HG03095 (cell line): ENCODE measurements at regions not wholly inside any gene's neighbourhood (a gene's known extent, or its start where the extent isn't known, plus 50 kb on each side); places are given as distances from the start of the nearest gene placed in this dataset.

Experiments
- ATAC-seq: cut with Tn5 transposase; IDR thresholded peaks from one replicate; pipeline ENCODE4 v1.9.1; 2021; ENCODE audit warnings: moderate library complexity; ENCODE audit not compliant: unreplicated experiment

DNA sequence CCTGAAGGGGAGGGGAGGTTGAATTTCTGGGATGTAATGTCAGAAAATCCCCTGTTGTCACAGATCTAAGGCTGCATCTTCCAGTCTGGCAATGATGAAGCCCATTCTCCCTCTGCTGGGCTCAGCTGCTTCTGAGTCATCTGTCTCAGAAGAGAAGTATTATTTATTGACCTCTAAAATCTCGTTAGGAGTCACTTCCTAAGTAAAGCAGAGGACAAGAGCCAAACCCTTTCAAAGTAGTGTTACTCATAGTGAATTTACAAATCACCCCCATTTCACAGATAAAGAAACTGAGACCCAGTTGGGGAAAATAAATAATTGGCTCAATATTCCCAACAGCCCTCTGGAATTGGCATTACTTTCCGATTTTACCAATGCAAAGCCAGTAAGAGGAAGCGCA is 167.3 kb upstream of the SKOR2 start:
- no peak for ATAC-seq

DNA sequence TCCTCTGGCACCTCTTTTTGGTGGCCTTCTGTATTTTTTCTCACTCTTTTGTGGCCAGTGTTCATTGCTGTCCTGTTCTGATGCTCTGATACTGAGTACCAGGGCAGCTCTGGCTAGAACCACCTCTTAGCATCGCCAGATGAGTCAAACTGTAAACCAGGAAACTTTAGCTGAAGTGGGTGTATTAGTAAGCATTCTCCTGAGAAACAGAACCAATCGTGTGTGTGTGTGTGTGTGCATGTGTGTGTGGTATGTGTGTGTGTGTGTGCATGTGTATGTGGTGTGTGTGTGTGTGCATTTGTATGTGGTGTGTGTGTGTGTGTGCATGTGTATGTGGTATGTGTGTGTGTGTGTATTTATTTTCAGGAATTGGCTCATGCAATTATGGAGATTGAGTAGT is 166.3 kb upstream of the SKOR2 start:
- ATAC-seq, result no peak

DNA sequence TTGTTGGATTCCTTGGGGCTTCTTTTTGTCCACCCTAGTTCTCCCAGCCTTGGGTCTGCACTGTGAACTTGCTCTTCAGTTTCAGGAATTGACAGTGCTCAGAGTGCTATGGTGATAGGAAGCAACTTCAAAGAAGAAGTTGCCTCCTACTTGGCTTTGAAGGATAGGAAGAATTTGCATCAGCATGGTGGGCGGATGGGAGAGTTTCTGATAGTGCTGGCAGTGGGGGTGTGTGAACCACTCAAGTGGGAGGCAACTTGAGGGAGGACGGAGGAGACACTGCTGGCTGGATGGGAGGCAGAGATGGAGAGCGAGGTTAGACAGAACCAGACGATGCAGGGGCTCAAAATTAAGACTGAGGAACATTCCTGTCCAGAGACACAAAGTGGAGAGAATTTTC is 164.4 kb upstream of the SKOR2 start:
- no peak for ATAC-seq

DNA sequence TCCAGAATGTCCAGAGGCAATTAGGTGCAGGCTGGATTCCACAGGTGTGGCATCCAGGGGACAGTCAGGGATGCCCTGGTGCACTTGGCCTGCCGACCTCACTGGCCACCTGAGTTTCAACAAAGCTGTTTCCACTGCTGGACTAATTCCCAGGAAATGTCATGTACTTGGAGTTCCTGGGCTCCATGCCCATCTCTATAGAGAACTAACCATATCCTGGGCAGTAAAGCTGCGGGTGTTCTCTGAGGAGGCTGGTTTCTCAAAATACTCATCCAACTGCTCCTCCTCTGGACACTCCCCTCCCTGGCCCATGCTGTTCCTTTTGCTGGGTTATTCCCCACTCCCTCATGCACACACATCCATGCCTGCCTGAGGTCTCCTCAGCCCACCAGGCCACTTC is 161.9 kb upstream of the SKOR2 start:
- no peak for ATAC-seq

DNA sequence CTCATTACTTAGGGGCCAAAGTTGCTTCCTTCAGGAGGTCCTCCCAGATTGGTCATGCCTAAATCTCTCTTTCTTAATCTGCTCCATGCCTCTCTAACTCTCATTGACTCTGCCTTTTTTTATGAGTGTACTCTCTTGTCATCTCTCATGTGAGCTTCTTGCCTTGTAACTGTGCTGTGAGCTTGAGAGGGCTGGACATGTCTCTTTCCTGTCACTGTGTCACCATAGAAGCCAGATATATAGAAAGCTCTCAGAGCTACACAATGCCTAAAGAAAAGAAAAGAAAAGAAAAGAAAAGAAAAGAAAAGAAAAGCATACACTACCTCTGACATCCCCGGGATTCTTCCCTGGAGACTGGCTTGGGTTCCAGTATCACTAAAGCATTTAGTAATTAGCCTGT is 161.5 kb upstream of the SKOR2 start:
- ATAC-seq, result no peak

DNA sequence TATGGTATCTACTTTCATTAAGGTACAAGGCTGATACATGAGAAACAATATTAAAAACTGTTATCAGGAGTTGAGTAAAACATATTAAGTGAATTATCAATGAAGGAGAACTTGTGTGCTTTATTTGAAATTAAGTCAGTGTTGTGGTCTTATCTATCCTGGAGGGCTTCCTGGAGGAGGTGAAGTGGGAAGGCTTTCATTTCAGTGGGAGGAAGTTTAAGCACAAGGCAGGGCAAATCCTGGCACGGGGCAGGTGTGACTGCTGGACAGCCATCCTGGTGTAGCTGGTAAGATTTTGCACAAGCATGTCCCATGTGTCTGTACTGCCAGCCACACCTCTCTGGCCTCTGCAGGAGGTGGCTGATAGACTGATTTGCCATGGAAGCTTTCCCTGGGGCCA is 159.7 kb upstream of the SKOR2 start:
- ATAC-seq, result no peak

DNA sequence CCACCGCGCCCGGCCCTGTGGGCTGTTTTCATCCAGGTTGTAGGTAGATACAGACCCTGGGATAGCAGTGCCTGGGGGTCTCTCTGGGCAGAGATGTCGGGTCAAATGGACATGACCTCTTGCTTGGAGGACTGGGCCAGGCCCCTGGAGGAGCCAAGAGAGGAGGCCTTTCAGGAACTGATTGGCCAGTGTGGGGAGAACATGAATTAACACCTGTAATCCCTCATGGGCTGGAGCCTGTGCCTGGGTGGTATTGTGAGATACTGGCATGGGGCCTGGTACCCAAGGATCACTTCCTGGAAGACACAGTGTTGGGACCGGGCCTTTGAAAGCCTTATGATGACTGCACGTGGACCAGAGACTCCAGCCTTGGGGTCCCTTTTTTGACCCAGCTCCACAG is 158.7 kb upstream of the SKOR2 start:
- ATAC-seq, result no peak

DNA sequence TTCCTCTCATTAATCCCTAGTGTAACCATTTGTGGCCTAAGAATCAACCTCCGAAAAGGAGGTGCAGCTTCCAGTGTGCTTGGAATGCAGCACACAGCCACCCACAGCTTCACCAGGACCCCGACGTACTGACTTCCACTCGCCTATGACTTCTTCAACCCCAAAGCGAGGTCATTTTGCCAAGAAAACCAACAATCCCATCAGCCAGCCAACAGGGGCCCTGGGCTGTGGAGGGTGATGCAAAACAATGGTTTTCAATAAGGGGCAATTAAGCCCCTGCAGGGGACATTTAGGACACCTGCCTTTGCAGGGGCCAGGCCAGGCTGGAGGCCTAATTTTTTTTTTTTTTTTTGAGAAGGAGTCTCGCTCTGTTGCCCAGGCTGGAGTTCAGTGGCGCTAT is 158.1 kb upstream of the SKOR2 start:
- ATAC-seq, result no peak

DNA sequence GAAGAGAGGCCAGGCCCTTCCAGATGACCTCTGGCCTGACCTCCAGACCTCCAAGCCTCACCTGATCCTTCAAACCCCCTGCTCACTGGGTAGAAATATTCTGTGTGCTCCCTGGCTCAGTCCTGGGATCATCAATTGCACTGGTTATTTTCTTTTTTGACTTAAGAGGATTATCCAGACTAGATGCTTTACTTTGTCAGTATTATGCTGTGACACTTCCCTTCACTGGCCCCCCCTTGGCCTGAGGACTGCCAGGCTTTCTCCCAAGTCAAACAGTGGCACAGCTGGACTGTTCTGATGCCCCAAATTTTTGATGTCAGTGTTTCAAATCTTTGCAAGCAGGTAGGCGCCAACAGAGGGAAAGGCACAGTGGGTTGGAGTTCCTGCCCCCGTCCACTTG is 156.3 kb upstream of the SKOR2 start:
- no peak for ATAC-seq

DNA sequence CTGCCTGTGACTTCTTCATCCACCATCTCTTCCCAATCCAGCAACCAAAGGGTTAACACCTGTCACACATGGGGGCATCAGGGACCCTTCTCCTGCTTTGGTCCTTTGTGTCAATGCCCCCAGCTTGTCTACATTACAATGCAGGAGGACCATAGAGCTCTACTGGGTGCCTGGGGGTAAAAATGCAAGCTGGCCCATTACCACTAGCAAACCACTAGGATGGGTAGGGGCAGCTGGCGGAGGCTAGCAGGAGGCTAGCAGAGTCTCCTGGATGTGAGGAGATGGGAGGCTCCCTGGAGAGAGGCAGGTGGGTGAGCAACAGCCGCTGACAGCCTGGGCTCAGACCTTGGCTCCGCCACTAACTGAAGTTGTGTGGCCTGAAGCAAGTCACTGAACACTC is 153.4 kb upstream of the SKOR2 start:
- ATAC-seq, result no peak

DNA sequence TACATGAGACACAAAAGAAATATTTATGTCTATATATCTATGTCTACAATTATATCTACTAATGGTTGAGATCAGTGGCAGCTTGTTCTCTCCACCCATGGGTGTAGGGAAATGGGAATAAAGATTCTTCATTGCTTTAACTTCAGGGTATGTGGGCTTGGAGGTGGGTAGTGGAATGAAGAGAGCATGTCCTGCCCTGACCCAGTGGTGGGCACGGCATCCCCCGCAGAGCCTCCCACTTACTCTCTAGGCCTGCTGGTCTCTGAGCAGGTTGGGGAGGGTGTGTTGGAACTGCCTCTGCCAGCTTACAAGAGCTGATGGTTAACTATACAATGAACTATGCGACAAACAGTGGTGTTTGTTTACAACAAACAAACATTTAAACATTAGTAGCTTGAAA is 152.5 kb upstream of the SKOR2 start:
- ATAC-seq, result no peak

DNA sequence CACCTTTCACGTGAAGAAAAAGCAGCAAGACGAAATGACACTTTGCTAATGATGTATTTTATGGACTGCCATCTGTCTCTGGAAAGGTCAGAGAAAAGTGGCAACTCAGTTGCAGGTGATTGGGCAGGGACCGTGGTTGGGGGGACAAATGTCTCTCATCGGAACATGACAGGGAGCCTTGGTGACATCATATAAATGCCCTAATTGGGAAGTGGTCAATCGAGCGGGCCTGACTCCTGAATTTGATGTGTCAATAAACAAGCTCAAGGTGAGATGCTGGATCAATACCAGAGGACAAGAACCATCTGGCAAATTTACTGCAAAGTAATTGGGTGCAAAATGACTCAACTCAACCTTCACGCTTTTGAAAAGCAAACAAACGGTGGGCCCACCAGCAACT is 151.9 kb upstream of the SKOR2 start:
- no peak for ATAC-seq

DNA sequence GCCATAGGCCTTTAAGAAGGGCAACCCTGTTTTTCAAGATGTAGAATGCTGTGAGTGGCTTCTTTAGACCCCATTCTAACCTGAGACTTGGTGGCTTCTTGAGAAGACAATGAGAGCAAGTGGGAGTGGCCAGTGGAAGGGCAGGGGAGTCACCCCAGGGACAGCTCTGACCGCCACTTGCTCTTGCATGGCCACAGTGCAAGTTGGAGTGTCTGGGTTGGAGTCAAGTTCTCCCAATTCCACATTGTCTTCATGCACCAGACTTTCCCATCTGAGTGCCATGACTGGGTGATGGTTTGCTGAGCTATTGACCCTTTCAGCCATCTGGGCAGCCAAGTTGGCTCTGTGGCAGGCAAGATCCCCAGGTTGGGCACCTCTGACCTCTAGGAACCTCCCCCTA is 148.0 kb upstream of the SKOR2 start:
- ATAC-seq, result no peak

DNA sequence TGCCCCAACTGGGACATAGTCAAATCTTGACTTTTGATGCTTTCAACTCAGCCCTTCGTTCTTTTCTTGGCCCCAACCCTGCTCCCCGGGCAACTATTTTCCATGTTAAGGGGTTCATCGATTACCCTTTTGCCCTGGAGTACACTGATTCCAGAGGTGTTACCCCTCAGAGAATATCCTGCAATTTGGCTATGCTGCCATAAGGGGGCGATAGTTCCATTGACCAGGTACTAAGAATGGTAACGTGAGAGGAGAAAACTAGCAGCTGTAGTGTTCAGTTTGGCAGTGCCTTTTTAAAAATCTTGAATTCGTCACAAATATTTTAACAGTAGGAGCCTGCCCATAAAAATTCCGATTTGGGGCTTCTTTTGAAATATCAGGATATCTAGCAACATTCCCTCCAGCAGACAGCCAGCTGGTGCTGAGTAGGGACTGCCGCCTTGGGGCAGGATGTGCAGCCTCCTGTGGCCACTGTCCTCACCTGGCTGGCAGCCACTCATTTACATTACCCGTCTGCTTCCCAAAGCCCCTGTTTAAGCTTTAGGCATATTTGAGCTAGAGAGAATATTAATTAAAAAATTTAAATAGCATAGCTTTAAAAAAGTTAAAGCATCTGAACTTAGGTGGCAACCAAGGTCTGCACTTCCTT is 146.3 kb upstream of the SKOR2 start:
- ATAC-seq, result no peak

DNA sequence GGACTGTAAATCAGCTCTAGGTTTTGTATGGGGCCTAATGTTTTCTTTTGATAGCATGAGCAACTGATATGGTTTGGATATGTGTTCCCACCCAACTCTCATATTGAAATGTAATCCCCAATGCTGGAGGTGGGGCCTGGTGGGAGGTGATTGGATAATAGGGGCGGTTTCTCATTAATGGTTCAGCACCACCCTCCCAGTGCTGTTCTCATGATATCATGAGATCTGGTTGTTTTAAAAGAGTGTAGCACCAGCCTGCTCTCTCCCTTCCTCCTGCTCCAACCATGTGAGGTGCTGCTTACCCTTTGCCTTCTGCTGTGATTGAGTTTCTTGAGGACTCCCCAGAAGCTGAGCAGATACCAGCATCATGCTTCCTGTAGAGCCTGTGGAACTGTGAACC is 140.2 kb upstream of the SKOR2 start:
- ATAC-seq, result no peak

DNA sequence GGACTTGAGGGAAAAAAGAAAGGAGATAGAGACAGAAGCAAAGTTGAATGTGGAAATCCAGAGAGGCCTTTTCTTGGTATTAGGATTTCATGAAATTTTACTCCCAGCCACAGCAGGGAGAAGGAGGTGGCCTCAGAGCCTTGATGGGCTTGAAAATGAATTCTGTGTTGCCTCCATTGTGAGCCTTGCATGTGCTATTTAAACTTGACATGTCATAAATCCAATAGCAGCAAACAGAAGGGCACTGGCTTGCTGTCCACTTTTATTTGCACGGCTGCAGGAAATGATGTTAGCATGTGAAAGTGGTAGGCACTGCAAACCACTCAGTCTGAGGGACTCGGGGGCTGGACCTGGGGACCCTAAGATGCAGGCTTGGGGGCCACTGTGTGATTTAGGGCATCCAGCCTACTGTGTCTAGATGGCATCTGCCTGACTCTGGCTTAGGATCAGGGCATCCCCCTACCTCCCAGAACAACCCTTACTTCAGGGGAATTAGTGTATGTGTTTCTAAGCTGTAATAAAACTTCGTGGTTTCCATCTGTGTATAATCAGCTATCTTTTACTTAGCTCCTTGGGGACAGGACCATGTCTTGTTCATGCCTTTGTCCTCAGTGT is 139.1 kb upstream of the SKOR2 start:
- ATAC-seq, result no peak

DNA sequence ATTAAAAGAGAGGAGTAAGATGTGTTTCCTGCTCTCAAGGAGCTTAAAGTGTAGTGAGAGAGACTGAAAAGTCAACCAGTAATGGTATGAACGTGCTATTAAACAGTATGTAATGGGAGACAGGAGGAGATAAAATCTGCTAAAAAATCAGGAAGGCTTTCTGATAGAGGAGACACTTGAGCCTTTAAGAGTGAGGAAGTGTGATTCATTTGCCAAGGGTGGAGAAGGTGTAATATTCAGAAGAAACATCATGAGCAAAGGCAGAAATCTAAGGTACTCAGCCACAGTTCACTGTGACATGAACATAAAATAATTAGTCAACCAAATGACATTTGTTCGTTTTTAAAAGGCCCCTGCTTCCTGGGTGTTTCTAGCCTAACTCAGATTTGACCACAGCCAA is 137.8 kb upstream of the SKOR2 start:
- ATAC-seq, result no peak

DNA sequence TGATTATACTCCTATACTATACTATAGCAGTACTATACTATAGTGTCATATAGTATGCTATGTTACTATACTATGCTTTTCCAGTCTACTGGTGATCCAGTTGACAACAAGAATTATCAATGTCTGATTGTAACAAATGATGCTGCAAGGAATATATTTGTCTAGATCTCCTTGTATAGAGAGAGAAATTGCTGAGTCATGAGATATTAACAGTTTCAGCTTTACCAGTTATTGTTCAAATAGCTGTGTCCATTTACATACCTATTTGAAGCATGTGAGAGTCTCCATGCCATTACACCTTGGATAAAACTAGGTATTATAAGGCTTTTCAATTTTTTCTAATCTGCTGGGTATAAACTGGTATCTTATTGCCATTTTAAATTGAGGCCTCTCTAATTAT is 136.4 kb upstream of the SKOR2 start:
- ATAC-seq, result no peak

DNA sequence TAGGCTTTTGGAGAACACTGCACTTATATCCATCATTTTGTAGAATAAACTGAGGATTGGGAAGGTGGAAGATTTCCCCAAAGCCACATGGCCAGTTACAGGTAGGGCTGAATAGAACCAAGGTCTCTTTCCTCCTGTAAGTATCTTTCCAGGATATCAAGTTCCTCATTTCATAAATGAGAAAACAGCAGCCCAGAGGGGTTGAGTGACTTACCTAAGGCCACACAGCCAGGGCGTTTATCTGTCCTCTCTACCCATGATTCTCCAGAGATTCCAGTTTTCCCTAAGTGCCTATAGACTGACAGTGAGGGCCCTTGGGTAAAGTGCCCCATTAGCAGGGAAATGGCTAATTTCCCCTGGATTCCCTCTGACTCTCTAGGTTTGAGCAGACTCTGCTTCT is 132.3 kb upstream of the SKOR2 start:
- ATAC-seq, result no peak

DNA sequence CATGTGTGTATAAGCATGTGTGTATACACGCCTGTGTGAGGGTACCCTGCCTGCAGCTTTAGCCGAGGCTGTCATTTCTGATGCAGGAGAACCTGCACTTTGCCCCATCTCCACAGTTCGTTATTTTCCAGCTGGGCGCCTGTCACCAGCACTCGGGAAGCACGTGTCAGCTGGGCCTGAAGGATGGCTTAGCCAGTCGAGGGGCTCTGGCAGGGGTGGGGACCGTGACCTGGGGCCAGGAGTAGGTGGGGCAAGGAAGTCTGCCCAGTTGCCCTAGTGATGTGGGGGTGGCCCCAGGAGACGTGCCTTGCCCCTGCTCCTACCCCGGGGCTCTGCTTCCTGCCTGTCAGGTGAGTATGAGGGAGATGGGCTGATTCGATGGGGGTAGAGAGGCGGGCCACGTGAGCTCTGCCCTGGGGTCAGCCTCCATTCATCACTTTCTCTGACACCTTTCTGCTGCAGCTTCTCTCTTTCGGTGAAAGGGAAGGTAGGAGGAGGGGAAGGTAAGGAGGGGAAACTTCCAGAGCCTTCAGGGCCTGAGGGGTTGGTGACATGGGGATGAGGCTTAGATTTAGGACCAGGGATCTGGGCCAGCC is 130.6 kb upstream of the SKOR2 start:
- no peak for ATAC-seq

DNA sequence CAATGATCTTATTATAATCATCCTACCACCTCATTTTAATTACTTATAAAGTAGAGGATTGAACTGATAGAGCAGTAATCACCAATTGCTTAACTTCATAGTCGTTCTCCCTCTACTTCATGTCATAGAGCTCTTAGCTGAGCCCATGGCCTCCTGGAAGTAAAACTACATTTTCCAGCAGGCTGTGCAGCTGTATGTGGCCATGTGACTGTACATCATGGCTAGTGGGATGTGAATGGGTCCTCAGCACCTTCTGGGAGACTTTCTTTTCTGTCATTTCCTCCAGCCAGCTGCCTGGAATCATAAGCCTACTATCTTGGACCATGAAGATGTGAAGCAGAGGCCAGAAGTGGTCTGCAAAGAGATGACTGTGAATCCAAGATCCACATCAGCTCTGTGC is 128.7 kb upstream of the SKOR2 start:
- no peak for ATAC-seq

DNA sequence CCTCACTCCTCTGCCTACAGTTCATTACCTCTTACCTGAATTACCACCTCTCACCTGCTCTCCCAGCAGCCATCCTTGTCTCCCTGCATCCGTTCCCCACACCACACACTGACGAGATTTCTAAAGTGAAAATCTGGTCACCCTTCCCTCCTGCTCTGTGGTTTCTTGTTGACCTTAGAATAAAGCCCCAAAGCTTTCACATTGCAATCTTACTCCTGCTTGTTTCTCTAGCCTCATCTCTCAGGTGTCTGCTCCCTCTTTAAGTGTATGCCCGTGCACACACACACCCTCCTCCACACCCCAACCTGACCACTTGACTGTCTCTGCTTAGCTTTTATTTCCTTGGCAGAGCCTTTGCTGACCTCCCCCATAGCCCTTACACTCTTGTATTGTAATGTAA is 122.0 kb upstream of the SKOR2 start:
- ATAC-seq, result no peak

DNA sequence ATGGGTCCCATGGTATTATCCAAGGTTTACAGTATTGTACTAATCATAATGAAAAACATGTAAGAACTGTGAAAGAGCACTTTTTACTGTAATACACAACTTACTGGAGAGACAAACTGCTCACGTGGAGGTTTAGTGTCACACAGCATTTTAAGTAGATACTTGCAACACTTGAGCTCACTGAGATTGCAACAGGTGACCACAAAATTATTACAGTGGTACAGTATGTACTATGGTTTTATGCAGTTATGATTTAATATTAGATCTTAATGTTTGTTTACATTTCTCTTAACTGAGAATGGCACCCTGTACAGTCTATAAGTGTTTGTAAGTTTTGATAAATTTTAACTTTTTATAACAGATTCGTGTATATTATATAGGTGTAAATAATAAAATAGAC is 118.6 kb upstream of the SKOR2 start:
- ATAC-seq, result no peak
